Amniotic epithelial cell (primary cell): ENCODE measurements at regions not wholly inside any gene's neighbourhood (a gene's known extent, or its start where the extent isn't known, plus 50 kb on each side); places are given as distances from the start of the nearest gene placed in this dataset.
A peak's percentile ranks its signal among the peaks of the same experiment; 100 is the strongest.

Experiments
- DNase-seq: peaks from one replicate; pipeline ENCODE4 v3.0.0-alpha.2; 2010; ENCODE audit warnings: low read depth

DNA sequence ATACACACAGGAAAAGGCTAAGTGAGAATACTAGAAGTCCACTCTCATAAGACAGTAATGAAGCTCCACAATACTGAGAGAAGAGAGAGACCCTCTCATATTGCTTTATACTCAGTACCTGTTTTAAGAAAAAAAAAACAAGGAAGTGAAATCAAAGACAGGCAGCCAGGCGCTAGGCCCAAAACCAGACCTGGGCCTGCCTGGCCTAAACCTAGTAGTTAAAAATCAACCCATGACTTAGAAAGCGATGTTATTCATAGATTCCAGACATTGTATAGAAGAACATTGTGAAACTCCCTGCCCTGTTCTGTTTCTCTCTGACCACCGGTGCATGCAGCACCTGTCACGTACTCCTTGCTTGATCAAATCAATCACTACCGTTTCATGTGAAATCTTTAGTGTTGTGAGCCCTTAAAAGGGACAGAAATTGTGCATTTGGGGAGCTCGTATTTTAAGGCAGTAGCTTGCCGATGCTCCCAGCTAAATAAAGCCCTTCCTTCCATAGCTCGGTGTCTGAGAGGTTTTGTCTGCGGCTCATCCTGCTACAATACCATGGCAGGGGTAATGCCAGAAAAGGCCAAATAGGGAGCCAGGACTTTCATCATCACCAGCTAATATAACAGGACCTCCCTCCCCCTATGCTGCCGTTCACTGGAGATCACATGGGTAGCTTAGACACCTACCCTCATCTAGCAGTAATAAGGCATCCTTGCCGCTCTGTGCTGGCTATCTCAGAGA lies 1294.1 kb downstream of the NSUN3 start:
- no peak for DNase-seq

DNA sequence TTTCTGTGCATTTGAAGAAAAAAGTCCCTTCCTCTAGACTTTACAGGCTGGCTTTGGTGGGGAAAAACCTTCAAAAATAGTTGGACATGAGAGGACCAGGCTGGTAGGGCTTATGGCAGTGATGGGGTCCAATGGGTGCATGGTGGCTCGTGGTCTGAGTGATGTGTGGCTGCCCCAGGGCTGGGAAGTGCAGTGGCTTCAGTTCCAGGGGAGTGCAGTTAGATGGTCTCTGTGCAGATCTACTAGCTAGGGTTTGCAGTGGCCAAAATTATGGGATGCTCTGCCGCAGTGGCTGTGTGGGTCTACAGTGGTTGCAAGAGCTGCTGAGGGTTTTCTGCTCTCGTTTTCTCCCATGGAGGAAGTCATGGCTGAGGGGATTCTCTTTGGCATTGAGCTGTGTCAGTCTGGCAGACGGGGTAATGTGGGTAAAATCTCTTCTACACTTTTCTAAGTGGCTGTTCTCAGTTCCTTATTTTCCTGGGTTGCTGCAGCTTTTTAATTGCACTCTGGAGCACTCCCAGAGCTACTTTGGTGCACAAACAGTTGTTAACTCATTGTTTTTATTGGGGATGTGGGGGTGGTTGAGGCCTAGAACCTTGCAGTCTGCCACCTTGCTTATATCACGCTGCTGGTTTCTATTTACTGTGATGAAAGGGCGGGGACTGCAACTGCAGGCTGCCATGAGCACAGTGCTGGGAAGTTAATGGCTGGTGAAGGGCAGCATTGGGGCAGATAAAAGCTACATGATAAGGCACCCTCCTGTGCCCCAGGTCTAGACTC lies 1324.6 kb downstream of the NSUN3 start:
- no peak for DNase-seq

DNA sequence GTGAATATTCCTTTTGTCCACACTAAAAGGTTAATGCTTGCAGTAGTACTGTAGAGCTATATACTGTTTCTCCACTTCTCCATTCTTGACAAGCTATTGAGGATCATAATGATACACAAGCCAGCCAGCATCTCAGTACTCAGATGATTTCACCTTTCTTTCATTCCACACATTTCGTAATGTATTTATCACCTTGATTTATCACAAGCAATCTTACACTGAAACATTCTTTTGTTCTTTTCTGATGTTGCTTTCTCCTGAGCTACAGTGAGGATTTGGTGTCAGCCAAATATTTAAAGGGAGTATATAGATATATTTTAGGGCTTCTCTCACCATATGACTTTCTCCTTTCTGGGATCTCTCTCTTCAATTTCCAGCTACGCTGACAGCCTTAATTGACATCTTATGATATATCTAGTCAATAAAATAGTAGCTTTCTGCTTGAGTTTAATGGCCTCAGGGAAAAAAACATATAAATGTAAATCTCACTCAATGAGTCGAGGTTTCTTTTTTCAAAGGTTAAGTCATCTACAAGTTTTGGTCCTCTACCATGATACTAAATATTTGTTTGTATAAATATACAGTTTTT lies 1327.0 kb downstream of the NSUN3 start:
- DNase-seq: no peak

DNA sequence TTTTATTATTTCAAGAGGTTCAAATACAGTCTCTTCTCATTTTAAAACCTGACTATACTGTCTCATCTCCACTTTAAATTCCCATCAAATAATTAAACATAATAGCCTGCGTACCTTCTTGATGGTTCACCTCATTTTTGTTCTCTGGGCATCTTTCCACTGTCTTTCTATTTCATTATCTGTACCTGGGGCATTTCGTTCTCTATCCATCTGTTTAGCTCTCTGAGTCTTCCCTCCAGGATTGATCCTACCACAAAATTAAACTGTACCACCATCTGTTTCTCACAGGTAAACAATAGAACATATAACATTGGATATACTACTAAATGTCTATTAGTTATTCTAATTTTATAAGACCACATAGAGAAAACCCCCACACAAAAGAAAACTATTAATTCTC lies 1331.4 kb downstream of the NSUN3 start:
- no peak for DNase-seq

DNA sequence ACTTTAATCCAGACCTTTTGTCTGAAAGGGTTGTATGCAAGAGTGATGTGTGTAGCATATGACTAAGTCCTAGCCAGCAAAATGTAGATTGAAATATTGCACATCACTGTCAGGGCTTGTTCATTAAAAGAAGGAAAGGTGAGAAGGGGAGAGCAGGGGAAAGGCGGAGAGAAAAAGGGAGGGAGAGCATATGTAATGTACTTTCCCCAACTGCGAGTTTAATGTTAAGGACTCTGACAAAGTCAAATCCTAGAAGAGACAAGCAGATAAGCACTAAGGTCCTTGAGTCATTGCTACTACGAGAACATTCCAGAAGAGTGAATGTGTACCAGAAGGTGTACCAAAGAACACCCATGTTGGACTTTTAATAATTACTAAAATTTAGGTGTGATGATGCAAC lies 1336.7 kb downstream of the NSUN3 start:
- DNase-seq: peak; percentile 29

DNA sequence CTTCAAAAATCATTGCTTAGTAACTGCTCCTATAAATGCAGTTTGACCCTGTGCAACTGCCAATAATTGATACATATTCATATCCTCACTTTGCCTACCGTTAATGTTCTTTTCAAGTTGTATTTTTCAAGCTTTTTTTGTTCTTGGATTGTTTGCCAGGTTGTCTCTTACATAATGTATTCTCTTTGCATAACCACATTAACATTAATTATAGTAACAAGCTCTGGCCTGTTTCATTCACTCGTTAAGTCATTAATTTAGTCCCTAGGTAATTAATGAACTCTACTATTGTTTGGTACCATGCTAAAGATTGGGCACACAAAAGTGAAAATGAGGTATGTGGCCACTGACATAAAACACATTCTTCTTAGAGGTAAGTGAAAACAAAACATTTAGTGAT lies 1338.8 kb downstream of the NSUN3 start:
- DNase-seq: no peak

DNA sequence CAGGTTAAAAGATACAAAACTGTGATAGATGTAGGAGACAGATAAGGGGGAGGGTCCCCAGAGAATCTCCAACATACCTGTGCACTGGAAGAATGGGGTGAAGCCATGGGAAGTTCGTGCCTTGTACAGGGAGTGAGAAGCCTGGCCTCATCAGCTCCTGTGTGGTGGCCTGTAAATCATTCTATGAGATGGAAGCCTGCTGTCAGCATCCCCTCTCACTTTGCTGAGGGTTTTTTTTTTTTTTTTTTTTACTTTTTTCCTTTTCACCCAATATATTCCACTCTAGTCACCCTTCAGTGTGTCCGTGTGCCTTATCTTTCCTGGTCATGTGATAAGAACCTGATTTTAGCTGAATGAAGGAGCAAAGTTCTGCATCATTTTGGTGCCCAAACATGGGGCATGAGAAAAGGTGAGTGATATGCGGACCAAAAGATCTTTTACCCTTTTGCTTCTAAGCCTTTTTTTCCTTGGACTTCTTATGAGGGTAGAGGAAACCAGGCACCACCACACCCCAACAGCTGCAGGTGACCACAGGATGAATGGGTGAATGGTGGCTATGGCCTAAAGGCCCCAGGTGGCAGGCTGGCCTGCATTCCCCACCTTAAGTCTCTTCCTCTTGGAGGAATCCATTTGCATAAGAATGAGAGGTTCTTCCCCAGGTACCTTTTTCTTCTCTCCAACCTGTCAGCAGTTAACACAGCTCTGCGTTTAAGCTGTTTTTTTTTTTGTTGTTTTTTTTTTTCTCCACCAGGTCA lies 1345.0 kb downstream of the NSUN3 start:
- no peak for DNase-seq

DNA sequence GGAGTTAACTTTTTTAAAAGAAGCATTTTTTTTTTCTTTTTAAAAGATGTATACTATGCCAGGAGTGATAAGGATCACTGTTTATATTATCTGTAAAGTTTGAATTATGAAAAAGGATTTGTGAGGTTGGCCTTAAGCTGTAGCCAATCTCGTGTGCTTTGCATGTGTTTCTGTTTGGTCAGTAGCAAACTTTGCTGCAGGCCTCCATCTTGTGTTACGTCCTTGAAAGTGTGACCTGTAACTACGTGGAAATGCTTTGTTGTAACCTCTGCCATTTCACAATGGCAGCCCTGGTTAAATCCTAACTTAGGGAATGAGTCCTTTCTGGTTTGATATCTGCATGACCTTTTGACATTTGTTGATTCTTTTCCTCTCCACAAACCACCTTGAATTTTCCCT lies 1345.6 kb downstream of the NSUN3 start:
- peak; percentile 45 for DNase-seq

DNA sequence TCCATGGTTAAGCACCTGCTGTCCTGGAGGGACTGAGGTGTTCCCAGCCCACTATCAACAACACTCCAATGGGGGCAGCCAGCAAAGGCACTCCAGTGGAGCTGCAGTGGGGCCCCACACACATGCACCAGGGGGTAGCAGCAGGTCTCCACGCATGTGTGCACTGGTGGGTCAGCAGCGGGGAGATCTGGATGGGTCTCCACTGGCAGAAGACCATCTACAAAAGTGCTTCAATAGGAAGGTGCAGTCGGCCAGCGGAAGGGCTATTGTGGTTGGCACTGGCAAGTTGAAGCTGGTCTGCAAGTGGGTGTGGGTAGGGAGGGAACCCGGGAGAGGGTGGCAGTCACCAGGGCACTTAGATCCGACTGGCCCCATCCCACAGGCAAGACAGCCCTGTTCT lies 1355.4 kb downstream of the NSUN3 start:
- no peak for DNase-seq

DNA sequence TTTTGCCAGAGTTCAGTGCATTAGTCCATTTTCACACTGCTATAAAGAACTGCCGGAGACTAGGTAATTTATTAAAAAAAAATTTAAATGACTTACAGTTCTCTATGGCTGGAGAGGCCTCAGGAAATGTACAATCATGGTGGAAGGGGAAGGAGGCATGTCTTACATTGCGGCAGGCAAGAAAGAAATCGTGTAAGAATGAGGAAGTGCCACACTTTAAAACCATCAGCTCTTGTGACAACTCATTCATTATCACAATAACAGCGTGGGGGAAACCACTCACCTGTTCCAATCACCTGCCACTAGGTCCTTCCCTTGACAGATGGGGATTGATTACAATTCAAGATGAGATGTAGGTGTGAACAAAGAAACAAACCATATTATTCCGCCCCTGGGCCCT lies 1361.4 kb downstream of the NSUN3 start:
- no peak for DNase-seq

DNA sequence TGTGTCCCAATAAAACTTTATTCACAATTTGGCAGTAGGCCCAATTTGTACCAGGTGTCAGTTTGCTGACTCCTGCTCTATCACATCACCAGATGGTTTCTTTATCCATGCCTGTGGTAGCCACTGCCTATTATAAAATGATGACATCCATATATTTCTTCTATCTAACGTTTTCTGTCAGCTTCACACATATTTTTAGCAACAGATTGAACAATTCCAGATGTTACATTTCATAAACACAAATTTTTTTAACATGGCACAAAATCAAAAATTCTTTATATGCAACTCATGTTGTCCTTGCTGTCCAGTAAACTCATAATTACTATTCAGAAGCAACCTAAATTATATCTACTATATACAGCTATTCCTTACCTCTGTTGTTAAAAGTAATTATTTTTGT lies 1371.6 kb downstream of the NSUN3 start:
- peak; percentile 72 for DNase-seq

DNA sequence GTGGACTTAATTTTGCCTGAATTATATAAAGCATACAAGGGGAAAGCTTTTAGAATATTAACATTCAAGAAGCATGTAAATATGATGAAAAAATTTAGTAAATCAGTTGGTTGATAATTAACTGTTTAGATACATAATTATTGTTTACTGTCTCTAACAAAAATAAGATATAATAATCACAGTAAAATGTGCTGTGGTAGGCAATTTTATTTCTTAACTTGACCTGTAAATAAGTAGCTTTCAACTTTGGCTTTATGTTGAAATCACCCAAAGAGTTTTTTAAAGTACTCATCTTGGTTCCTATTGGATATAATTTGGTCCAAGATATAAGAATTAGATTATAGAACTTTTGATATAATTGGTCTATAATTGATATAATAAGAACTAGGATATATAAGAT lies 1374.5 kb downstream of the NSUN3 start:
- no peak for DNase-seq

DNA sequence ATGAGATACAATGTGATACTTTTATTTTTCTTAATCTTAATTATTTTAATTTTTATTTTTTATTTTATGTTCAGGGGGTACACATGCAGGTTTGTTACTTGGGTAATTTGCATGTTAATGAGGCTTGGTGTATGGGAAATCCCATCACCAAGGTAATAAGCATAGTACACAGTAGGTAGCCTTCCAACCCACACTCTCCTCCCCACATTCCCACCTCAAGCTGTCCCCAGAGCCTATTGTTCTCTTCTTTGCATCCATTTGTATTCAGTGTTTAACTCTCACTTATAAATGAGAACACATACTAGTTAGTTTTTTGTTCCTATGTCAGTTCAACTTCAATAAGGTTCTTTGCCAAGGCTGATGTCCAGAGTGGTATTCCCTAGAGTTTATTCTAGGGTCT lies 1375.4 kb downstream of the NSUN3 start:
- no peak for DNase-seq

DNA sequence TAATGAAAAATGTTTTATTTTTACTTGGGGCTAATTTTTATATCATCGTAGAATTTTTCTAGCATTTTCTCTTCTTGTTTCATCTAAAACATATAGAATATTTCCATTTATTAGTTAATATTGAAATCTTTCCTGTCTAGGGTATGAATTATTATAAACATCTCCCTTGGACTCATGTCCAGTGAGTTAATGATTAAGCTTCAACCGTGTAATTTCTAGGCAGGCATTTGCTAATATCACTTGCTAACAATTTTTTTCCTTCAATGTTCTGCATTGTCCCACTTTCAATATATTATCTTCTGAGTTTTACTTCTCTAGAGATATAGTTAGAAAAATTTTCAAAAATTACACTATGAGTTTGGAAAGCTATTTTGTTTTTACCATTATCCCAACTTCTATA lies 1371.6 kb upstream of the EPHA6 start:
- DNase-seq: no peak

DNA sequence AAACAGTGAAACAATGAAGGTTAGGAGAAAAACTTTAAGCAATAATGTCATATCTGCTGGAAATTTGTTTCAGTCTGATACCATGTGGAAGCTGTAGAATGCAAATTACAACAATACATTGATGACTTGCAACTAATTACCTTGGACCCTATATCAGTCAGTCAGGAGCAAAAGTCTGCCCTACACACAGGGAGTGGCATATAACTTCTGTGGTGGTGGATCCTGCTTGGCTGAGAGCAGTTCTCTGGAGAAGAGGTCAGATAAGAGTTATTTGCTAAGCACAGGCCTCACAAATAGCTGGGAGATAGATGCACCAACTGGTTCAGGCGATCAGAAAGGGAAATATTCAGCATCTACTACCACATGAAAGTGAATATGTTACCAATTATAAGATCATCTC lies 1364.6 kb upstream of the EPHA6 start:
- no peak for DNase-seq

DNA sequence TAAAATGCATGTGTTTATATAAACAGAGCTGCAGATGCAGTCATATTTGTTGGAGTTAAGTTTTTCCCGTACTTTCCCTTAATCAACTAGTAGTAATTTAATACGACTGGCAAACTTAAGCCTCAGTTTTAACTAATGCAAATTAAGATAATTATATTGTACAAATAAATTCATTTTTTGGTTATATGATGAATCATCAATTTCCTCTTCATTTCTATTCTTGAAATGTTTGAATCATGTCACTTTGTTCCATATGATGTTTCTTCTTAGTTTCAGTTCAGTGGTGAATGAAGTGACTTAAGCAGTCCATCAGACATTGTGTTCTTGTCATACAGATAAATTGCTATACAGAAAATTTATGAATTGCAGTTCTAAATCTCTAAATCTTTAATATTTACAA lies 1361.2 kb upstream of the EPHA6 start:
- DNase-seq: no peak

DNA sequence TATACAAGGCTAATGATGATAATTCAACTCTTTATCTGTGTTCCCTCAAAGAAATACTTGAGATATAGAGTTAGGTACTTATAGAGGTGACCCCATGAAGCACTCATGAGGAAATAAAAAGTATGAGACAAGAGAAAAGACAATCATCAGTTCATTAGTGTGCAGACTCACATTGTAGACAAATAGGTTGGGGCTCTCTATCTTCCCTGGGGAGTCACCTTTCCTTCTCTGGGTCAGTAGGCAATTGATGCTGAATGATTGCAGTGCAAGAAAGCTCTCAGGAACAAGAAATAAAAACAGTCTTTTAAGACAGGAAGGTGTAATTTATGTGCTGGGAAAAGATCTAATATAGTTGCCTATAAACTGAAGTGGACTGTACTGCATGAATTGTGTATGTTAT lies 1357.6 kb upstream of the EPHA6 start:
- no peak for DNase-seq

DNA sequence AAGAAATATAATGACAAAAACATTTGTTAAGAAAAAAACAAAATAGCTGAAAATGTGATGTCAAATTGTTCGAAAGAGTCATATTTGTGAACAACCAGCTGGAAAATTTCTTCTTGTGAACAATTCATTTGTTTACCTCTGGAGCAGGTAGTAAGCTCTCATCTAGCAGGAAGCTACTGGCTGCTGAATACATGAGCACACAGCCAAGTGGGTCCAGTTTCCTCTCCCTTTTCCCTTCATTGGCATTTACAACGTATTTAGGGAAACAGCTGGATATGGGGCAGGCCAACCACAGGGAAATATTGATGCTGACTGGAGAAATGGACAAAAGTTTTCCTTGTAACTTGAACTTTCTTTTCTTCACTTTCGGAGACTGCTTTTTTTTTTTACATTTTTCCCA lies 1354.7 kb upstream of the EPHA6 start:
- no peak for DNase-seq

DNA sequence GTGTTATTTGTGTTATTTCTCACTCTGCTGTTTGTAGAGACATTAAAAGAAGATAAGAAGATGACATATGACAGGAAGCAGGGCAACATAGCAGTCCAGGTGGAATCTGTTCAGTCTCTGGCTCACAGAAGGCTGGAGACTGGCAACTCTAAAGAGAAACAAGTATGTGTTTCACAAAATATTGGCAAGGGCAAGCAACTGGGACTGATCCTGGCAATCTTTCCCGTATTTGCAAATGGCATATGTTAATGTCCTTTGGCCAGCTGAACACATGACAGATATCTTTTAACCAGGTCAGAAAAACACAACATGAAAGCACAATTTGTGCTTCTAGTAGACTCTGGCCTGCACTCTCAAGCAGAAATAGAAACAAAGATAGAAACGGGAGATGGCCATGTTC lies 1354.1 kb upstream of the EPHA6 start:
- peak; percentile 48 for DNase-seq

DNA sequence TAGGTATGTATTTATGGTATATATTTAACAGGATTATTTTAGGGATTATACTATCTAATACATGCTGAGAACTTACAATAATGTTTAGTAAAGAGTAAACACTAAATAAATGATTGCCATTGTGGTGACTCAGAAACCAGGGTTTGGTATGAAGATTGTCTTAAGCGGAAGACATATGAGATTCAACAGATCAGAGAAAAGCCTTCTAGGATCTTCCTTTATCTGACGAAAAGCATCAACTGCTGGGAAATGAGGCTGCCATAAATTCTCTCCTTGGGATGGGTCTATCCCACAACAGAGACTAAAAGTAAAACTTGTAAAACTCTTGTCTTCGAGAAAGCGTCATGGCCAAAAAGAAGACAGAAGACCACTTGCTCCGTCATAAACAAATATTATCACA lies 1352.2 kb upstream of the EPHA6 start:
- peak; percentile 69 for DNase-seq

DNA sequence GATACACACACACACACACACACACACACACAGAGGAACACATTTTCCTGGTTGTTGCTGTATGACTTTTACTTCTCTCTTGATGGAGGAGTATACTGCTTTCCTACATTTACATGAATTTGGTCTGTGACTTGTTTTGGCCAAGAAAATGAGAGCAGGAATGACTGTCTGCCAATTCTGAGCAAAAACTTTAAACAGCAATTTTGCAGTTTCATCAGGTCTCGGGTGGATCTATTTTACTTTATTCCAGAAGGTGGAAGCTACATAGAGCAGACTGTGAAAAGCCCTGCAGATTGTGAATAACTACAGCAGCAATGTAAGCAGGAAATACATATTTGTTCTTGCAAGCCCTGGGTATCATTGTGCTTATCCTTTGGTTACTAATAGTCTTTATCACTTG lies 1350.0 kb upstream of the EPHA6 start:
- DNase-seq: peak; percentile 47

DNA sequence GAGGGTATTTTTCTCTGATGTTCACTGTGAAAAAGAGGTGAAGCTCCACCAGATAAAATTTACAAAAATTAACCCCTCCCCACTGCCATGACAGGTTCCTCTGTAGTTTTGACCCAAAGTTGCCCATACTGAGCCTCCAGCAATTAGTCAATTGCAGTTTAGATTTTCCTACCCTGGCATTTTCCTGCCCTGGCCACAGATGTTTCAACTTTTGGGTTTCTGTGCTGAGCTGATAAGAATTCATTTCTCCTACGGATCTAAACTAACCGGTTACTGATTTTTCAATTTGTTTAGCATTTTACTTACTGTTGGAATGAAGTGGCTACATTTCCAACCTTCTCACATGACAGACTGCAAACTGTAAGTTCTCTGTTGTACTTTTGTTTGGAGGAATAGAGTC lies 1346.1 kb upstream of the EPHA6 start:
- DNase-seq: no peak

DNA sequence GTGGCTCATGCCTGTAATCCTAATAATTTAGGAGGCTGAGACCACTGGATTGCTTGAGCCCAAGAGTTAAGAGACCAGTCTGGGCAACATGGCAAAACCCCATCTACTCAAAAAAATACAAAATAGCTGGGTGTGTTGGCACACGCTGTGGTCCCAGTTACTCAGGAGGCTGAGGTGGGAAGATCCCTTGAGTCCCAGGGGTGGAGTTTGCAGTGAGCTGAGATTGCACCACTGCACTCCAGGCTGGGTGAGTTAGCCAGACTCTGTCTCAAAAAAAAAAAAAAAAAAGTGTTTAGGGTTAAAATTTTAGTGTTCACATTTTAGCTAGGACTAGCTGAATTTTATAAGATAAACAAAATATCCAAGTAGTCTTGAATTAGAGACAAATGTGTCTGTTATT lies 1340.1 kb upstream of the EPHA6 start:
- DNase-seq: peak; percentile 10
